ENCODE measurements at regions not wholly inside any gene's neighbourhood (a gene's known extent, or its start where the extent isn't known, plus 50 kb on each side); places are given as distances from the start of the nearest gene placed in this dataset.

DNA sequence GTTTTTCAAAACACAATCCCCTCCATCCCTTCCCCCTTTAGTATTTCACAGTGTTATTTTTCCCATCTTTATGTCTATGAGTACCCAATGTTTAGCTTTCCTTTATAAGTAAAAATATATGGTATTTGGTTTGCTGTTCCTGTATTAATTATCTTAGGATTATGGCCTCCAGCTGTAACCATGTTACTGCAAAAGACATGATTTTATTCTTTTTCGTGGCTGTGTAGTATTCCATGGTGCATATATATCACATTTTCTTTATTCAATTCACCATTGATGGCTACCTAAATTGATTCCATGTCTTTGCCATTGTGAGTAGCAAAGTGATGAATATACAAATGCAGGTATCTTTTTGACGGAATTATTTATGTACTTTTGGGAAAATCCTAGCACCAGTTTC is 346.4 kb upstream of the CNTN5 start:
- TF ChIP-seq, protein P1, sequence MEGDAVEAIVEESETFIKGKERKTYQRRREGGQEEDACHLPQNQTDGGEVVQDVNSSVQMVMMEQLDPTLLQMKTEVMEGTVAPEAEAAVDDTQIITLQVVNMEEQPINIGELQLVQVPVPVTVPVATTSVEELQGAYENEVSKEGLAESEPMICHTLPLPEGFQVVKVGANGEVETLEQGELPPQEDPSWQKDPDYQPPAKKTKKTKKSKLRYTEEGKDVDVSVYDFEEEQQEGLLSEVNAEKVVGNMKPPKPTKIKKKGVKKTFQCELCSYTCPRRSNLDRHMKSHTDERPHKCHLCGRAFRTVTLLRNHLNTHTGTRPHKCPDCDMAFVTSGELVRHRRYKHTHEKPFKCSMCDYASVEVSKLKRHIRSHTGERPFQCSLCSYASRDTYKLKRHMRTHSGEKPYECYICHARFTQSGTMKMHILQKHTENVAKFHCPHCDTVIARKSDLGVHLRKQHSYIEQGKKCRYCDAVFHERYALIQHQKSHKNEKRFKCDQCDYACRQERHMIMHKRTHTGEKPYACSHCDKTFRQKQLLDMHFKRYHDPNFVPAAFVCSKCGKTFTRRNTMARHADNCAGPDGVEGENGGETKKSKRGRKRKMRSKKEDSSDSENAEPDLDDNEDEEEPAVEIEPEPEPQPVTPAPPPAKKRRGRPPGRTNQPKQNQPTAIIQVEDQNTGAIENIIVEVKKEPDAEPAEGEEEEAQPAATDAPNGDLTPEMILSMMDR (conservative IDR thresholded peaks at IDR 0.05; ENCODE audit: low read depth in 2 of 2): no peak
- TF ChIP-seq POLR2AphosphoS5 (IDR thresholded peaks at IDR 0.05; ENCODE audit: low read depth): no peak

Measured in GM23338 (cell line).